ENCODE measurements at regions not wholly inside any gene's neighbourhood (a gene's known extent, or its start where the extent isn't known, plus 50 kb on each side); places are given as distances from the start of the nearest gene placed in this dataset.

DNA sequence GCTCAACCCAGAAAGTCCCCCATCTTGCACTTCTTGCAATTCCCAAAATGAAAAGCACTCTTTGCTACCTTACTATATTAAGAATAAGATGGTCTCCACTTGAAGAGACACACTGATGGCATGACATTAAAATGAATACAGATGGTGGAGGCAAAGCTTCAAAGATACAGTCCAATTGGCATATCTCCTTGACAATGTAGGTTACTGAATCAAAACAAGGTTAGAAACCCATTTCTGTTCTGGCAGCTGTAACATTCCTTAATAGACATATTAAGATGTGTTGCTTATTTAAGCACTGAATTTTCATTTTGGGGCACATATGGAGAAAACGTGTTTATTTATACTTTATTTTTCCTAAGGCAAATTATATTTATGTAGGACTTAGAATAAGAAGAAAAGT, 1262.8 kb upstream of the CDH8 start:
- DNase-seq (ENCODE audit: low read depth): no peak

DNA sequence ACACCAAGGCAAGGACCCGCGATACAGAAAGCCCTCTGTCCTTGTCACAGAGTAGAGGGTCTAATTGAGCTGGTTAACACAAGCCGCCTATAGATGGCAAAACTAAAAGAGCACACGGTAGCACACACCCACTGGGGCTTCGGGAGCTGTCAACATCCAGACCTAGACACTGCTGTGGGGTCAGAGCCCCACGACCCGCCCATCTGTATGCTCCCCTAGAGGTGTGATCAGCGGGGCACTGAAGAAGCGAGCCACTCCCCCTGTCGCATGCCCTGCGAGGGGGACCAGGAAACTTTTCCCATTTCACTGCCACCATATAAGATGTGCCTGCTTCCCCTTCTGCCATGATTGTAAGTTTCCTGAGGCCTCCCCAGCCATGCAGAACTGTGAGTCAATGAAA, 1255.8 kb upstream of the CDH8 start:
- DNase-seq (ENCODE audit: low read depth): no peak

DNA sequence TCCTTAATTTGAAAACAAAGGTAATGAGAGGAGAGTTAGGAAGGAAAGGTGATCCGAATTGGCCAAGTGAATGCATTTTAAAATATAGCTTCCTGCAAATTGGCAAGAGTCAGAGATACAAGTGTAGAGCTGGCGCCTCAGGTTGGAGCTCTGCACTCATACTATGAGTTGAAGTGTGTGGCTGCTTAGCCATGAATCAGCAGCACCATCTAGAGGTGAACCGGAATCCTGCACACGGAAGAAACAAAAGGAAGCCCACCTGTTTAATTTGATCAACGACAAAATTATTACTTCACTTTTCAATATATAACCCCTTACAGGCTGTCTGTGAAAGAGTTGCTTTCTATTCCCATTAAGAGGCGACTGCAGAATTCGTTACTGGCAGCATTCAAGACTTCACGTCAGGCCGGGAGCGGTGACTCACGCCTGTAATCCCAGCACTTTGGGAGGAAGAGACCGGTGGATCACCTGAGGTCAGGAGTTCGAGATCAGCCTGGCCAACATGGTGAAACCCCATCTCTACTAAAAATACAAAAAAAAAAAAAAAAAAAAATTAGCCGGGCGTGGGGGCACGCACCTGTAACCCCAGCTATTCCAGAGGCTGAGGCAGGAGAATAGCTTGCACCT, 1253.7 kb upstream of the CDH8 start:
- no peak for DNase-seq (ENCODE audit: low read depth)

DNA sequence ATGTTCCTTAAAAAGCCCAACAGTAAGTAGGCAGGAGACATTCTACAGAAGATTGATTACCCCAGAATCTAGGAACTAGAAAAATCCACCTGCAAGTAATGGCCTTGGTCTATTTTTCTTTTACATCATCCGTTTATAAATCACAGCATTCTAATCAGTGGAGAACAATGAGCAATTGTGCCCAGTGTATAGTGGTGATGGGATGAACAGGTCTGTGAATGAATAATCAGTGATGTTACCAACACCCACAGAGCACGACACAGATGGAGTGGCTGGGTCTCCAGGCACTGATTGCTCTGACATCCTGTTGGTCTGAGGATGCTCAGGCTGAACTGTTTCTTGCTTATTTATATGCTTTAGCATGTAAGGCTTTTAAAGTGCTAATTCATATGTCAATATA, 1251.2 kb upstream of the CDH8 start:
- no peak for DNase-seq (ENCODE audit: low read depth)

DNA sequence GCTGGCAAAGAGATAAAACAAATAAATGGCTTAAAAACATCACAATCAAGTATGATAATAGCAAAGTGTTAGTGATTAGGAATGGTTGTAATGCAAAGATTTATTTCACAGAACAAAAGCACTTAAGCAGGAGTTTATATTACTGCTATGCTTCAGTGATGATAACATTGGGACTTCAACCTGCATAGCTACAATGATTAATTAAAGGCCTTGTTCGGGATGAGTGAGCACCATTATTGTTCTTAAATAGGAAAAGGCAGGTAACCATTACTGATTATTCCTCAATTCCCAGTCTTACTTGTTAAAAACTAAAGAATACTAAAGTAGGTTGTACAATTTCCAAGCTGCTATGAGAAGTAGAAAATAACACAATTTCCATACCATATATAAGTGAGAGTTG, 1247.5 kb upstream of the CDH8 start:
- no peak for DNase-seq (ENCODE audit: low read depth)

DNA sequence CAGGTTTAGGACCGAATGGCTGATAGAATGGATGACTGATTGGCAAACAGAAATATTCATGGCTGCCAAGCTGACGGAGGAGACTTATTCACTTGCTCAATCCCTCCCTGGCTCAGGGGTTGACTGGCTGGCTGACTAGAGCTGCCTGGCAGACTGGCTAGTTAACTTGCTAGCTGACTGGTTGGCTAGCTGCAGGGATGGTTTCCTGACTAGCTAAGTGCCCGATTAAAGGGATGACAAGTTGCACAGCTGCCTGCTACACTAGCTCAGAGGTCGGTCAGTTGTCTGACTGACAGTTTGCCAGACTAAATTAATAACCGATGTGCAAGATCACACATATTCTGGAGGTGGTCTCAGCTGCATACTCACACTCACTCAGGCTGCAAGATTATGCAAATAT, 1208.4 kb upstream of the CDH8 start:
- no peak for DNase-seq (ENCODE audit: low read depth)

DNA sequence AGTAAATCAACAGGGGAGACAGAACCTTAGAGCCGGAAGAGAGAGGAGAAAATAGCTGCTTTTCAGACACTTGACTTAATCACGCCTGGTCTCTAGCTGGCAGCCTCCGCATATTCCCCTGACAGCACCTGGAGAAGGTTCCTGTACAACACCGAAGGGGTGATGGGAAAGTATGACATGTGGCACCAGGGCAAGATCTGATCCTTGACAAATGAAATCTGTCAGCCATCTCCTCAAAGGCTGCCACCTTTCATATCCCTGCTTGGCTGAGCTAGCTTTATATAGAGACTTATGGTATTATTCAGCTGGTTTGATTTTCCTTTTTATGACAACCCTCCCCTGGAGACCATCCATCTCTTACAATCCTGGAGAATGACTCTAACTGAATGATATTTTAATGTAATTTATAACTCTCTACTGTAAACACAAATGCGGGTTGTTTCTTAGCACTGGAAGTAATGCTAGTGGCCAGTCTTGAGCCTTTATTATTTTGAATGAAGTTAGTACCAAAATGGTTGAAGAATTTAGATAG, 1205.3 kb upstream of the CDH8 start:
- no peak for DNase-seq (ENCODE audit: low read depth)

DNA sequence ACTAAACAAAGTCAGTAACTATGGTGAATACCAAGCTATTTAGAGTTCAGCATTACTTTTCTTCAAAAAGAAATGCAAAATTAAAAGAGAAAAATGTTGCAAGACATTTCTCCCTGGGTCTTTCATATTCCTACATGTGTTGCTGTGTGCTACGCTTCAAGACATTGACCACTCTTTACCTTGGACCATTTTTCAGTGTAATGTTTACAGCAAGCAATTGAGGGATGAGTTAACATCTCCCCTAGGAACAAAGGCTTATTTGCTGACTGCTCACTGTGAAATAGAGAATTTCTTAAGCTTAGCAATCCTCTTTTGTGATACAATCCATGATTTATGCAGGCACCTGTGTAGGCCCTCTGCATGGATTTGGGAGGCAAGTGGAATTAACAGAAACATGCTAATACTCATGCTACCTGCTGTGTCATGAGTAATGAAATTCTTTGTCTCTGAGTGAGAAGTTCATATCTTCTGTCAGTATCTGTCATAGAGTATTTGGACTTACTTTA, 1202.9 kb upstream of the CDH8 start:
- DNase-seq (ENCODE audit: low read depth): no peak

DNA sequence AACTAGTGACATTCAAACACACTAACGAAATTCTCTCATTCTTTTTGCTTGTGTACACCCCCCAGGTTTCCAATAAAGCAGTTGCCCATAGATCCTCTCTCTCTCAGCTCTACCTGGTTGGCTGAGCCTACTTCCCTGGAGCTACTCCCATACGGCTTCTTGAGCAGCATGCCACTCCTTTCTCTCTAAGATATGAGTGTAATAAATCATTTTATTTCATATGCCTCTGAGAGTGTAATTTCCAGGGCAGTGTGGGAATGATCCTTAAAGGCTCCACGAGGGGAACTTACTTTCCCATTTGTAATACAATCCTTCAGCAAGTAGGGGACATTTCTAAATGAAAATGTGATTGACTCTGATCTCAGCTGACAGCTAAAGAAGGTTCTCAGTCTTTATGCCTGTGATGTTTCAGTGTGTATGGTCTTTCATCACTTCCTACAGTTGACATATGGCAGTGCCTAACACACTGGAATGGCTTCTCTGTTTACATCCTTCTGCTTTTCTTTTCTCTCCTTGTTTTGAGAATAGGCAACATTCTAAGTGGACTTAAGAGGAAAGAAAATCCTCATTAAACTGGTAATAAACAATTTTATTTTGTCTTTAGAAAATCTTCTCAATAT, 1194.3 kb upstream of the CDH8 start:
- DNase-seq (ENCODE audit: low read depth): no peak

DNA sequence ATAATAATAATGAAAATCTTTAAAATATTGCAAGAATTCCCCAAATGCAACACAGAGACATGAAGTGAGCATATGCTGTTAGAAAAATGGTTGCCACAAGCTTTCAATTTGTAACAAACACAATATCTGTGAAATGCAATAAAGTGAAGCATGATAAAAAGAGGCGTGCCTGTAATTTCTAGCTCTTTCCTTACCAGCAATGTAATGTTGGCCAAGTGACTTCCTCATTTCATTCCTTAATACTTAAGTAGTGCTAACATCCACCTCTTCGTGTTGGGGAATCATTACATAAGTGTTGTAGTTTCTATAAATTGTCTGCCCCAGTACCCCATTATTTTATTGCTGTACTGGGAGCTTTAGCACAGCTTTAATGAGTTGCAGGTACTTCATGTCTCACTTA, 1192.0 kb upstream of the CDH8 start:
- no peak for DNase-seq (ENCODE audit: low read depth)

DNA sequence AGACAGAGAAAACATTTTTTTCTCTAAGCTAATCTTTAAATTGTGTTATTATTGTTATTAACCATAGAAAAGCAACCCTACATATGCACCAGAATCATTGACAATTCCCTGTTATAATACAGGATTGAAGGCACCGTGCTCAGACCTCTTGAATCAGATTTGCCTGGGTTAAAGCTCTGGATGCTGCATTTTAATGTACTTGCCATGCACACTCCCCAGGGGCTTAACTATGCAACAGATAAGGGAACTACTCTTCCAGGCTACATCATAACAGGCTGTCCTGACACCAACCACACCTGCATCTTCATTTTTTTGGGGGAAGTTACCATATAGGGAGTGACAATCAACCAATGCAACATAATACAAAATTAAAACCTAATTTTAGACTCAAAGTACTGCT, 1187.6 kb upstream of the CDH8 start:
- DNase-seq (ENCODE audit: low read depth): no peak

DNA sequence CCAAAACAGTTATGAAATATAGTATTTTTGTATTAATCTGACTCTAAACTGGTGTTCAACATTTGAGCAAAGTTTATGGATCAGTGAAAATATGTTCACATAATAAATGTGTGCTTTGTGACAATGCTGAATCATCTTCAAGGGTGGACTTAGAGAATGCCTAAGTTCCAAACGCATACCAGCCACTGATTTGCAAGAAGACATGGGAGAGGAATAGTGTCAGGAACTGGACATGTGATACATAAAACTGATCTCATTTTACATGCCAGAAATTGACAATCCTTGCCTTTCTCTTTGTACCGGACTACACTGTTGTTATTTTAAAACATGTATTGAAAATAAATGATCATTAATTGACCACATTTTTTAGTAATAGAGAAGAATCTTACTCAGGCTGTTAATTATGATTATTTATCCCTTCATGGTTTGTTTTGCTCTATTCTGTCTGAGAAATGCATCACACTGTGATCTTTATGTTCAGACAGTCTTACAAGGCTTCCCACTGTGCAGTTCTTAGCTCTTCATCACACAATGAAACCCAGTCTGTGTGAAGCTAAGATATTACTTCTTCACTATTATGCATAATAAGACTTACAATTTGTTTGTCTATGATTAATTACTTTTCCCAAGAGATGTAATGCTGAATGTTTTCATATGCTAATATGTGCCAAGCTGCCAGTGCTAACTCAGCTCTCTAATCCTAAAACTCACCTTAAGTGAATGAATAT, 1180.6 kb upstream of the CDH8 start:
- DNase-seq (ENCODE audit: low read depth): no peak

DNA sequence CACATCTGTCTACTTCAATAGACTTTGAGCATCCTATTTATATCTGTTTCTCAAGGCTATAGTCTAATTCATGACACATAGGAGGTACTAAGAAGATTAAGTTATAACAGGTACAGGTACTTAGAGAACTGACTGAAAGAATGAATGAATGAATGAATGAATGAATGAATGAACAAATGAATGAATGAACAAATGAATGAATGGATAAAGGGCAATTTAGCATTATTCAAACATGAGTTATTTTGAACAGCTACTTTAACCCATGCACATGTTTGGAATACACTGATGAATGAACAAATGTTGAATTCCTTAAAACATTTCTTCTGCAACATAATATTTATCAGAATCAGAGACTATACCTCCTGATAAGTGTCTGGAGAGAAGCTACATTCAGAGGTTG, 1165.6 kb upstream of the CDH8 start:
- DNase-seq (ENCODE audit: low read depth): no peak

DNA sequence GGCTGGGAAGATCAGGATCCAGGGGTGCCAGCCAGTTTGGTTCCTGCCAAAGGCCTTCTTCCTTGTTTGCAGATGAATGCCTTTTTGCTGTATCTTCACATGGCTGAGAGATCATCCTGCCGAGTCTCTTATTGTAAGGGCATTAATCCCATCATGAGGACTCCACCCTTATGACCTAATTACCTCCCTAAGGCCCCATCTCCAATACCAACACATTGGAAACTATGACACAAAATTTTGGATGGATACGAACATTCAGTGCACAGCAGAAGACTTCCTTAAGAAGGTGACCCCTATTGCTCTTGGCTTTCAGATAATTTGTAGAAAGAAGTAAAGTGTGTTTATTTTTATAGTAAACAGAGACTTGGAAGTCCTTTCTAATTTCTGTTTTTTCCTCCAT, 1164.7 kb upstream of the CDH8 start:
- DNase-seq (ENCODE audit: low read depth): no peak

DNA sequence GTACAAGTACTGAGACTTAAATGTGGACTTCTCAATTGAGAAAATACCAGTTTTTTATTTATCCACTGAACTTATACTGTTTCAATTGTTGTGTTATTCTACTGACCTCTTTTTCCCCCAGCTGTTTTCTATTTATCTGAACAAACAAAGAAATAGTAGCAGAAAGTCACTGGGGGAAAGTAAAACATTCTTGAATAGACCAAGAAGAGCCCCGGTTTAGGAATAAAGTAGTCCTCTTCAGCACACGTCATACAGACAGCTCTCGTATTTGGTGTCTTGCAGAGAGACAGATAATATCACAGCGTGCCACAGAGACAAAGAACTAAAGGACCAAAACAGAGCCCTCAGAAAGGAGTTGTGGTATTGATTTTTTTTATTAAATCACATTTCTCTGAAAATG, 1159.1 kb upstream of the CDH8 start:
- no peak for DNase-seq (ENCODE audit: low read depth)

DNA sequence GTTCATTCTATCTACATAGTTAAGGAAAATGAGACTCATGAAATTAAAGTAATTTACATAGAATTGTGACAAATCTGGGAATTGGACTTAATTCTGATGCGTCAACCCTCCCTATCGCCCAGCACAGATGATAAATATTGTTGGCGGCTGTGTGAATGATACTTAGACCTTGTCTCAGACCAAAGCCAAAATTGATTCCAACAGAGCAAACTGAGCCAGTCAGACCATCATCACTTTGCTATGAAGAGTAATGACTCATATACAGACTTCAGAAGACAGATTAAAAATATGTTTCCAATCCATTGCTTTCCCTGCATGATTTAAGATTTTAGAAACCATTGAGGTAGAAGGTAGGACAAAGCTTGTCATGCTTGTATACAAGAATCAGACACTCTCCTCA, 1156.7 kb upstream of the CDH8 start:
- no peak for DNase-seq (ENCODE audit: low read depth)

DNA sequence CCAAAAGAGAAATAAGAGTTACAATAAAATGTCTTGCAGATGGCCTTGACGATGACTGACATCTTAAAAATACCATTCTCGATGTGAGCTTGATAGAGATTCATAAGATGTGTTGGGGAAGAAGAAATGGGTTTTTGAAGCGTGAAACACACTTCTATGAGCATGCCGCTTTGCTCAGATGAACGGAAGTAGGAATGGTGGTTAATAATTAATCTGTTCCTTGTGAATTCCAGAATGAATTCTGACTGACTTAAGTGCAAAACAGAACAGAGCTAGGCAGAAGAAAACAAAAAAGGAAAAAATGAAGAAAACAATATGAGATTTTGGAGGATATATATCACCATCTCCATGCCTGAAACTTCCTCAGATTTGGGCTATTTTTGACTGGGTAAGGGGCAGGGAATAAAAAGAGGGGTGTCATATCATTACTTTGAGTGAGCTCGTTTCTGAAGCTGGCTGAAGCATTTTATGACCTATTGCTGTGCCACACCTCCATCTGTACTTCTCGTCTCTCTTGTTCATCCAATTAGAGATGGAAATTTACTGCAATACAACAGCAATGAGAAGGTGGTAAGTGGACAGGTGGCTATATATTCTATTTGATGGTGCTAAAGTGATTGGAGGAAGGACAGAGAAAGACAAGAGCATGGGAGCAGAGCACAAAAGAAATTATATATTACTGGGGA, 1152.0 kb upstream of the CDH8 start:
- DNase-seq (ENCODE audit: low read depth): no peak

DNA sequence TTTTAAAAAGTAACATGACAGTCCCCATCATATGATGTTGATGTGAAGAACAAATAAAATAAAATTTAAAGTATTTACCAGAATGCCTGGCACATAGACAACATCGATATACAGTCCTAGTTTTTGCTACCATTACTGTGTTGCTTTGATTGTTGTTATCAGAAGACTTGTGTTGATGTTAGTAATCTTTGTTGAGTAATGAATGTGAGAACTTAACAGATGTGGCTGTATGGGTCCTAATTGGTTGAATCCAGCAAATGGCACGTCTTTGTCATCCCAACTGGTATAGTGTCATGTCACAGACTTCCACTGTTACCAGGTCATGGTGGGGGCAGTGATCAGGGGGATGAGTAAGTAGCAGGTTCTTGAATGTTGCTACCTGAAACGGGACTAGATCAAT, 1151.4 kb upstream of the CDH8 start:
- no peak for DNase-seq (ENCODE audit: low read depth)

DNA sequence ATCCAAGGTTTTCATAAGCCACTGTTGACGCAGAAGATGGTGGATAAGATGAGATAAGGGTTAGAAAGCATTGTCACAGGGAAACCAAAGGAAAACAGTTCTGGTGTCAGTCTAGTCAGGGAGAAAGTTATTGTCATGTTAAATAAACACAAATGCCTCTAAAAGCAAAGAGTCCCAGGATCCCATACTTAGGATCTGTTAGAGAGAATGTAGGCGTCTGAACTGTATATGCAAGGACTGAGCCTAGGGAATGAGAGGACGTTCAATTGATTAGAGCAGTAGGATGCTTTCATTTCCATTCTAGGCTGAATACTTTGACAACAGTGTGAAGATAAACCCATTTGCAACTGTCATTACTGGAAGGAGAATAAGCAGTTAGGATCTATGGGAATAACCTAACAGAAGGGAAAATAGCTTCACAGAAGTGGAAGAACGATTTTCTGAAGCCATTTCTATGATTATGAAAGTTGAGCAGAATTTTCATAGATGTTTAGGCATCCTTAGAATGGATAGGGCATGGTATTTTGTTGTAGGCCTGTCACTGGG, 1149.1 kb upstream of the CDH8 start:
- DNase-seq (ENCODE audit: low read depth): no peak

DNA sequence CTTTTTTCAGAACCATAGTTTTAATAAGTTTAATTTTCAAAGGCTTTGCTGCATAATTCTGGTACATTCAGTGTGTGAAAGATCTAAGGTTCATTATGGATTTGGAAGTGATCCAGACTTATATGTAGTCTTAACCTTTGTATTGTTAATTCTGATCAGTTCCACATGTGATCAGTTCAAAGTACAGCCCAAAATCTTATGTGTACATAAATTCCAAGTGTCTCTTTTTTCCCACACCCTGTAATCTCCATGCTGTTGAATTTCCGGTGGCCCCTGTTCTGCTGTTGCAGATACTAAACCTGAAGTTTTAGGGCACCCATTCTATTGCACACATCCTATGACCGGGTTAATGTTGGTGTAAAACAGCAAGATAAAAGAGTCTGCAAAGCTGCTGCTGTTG, 1147.5 kb upstream of the CDH8 start:
- no peak for DNase-seq (ENCODE audit: low read depth)

DNA sequence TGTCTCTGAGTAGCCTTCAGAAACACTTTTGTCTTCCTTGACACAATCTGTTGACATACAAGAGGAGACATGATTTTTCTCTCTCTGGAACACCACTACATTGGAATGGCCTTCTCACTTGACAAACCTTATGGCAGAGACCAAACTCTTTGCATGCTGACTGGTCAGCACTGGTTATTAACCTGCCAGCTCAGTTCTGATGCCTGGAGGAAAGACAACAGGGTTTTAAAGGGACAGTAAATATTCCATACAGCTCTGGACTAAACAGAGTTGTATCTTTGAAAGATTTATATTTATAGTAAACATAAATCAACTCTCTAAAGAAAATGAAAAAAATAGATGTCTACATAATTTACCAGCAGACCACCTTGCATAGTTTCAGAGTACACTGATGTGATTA, 1139.1 kb upstream of the CDH8 start:
- DNase-seq (ENCODE audit: low read depth): no peak

DNA sequence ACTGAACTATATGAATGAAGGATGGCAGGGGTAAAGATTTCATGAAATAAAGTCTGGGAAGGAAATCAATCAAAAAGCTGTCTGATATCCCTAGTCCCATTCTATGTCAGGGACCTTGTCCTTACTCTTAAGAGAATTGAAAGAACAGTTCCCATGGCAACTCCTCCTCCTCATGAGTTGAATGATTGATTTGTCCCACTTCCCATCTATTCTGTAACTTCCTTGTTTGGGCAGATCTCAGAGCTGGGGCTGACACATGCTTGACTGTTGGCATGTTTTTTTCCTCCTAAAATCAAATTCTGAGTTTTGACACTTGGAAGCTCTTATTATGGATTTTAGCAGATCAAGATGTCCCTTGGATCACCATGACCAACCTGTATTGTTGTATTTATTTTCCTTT, 1138.6 kb upstream of the CDH8 start:
- DNase-seq (ENCODE audit: low read depth): no peak

Measured in LHCN-M2 (cell line).